K562 (cell line): ENCODE measurements at regions not wholly inside any gene's neighbourhood (a gene's known extent, or its start where the extent isn't known, plus 50 kb on each side); places are given as distances from the start of the nearest gene placed in this dataset.

Source experiments
- ATAC-seq: fragments of 200-7000 bp; cut with Tn5 transposase; 3 replicates; pipeline ENCODE4 v1.9.1; 2020; ENCODE audit warnings: moderate library complexity
- BruUV-seq: library from RNA; stranded (reverse); fragments of 400-500 nt; replicated peaks from 2 replicates; lab custom pipeline; 2021; lab: Mats Ljungman, UMichigan
- CTCF ChIA-PET: fragments of 300-600 bp; formaldehyde crosslinking; extraction: SDS; loops from one replicate; lab custom pipeline; 2021; ENCODE audit warnings: low intra/inter-chr PET ratio; lab: Yijun Ruan, JAX
- POLR2A ChIA-PET: fragments of 300-600, 350-650 bp; sonication (Branson Sonifier 250); formaldehyde crosslinking; extraction: SDS; loops from one replicate; lab custom pipeline; 2021; ENCODE audit warnings: antibody characterized with exemption, inconsistent platforms; lab: Yijun Ruan, JAX
- DNase-seq, 4 experiments: peaks; one replicate each; pipeline versions ENCODE4 v3.0.0 to v3.0.0-alpha.2; 2011 to 2018; ENCODE audit warnings: low spot score in 3 of 4, mixed read lengths in 3 of 4; ENCODE audit errors: extremely low read depth in 1 of 4
- FAIRE-seq: peaks from 2 replicates; lab custom pipeline; 2011; peaks lifted over from hg19 to GRCh38; lab: Jason Lieb, UNC
- H2AFZ ChIP-seq: 2 replicates; pipeline ENCODE4 v1.6.0; 2011; ENCODE audit warnings: low read depth, low read length, control low read depth, inconsistent platforms
- H3K27ac ChIP-seq: fragments of 200-600 bp; 3 replicates; pipeline ENCODE4 v1.8.0; 2011; ENCODE audit warnings: low read depth, mild to moderate bottlenecking, control low read depth, inconsistent platforms, low read length, moderate library complexity, mixed read lengths; ENCODE audit errors: extremely low read depth
- H3K27me3 ChIP-seq, 2 experiments: fragments of 300-600 bp in 1 of 2; 2 replicates in 1 of 2; 3 replicates in 1 of 2; pipeline versions ENCODE4 v1.6.0 to v1.8.0; 2011; ENCODE audit warnings: inconsistent platforms in 2 of 2, low read length in 2 of 2, mild to moderate bottlenecking in 1 of 2, mixed read lengths in 1 of 2, moderate library complexity in 1 of 2; ENCODE audit not compliant: control insufficient read depth in 2 of 2, insufficient read depth in 2 of 2
- H3K36me3 ChIP-seq: fragments of 300-600 bp; 3 replicates; pipeline ENCODE4 v1.8.0; 2011; ENCODE audit warnings: mild to moderate bottlenecking, low read length, inconsistent platforms; ENCODE audit not compliant: control insufficient read depth, insufficient read depth
- H3K4me1 ChIP-seq, 2 experiments: fragments of 200-600 bp in 1 of 2; replicated peaks in 1 of 2; 2 replicates in 1 of 2; 3 replicates in 1 of 2; pipeline versions ENCODE4 v1.5.1 to v1.8.0; 2011; ENCODE audit warnings: inconsistent platforms in 2 of 2, low read length in 2 of 2, mild to moderate bottlenecking in 1 of 2, mixed read lengths in 1 of 2, moderate library complexity in 1 of 2; ENCODE audit not compliant: control insufficient read depth in 2 of 2, insufficient read depth in 2 of 2
- H3K4me2 ChIP-seq: 2 replicates; pipeline ENCODE4 v1.6.1; 2011; ENCODE audit warnings: low read length, control low read depth, inconsistent platforms, mixed read lengths; ENCODE audit not compliant: insufficient read depth
- H3K4me3 ChIP-seq: fragments of 200-600 bp; sonication (generic), shearing (Covaris generic); 2 replicates; pipeline ENCODE4 v1.5.1; 2016; ENCODE audit warnings: control low read depth, inconsistent platforms
- H3K79me2 ChIP-seq: fragments of 200-600 bp; 3 replicates; pipeline ENCODE4 v1.8.0; 2011; ENCODE audit warnings: low read length, inconsistent platforms; ENCODE audit not compliant: control insufficient read depth, insufficient read depth
- H3K9ac ChIP-seq, 2 experiments: 2 replicates each; pipeline versions ENCODE4 v1.6.0 to v1.6.1; 2011; ENCODE audit warnings: low read depth in 2 of 2, low read length in 2 of 2, control low read depth in 1 of 2, inconsistent platforms in 1 of 2, mild to moderate bottlenecking in 1 of 2, mixed read lengths in 1 of 2; ENCODE audit not compliant: insufficient read depth in 1 of 2
- H3K9me1 ChIP-seq: one replicate; pipeline ENCODE4 v1.6.0; 2011; ENCODE audit warnings: inconsistent platforms, mild to moderate bottlenecking, low read length, moderate library complexity; ENCODE audit not compliant: control insufficient read depth, insufficient read depth
- H3K9me3 ChIP-seq: replicated peaks from 2 replicates; pipeline ENCODE4 v1.5.1; 2011; ENCODE audit warnings: low read depth, low read length, inconsistent platforms; ENCODE audit not compliant: control insufficient read depth, insufficient read depth
- H4K20me1 ChIP-seq: replicated peaks from 2 replicates; pipeline ENCODE4 v1.6.1; 2011; ENCODE audit warnings: low read length, inconsistent platforms, mixed read lengths; ENCODE audit not compliant: control insufficient read depth, insufficient read depth
- ARID2 ChIP-seq: fragments of 450-650 bp; IDR thresholded peaks from 2 replicates; pipeline ENCODE4 v1.6.1; 2017; ENCODE audit warnings: antibody characterized with exemption, mild to moderate bottlenecking
- BCL6 ChIP-seq: fragments of 250-450 bp; sonication (Bioruptor Pico); IDR thresholded peaks from 2 replicates; pipeline ENCODE4 v1.4.0; 2020
- POLR2G ChIP-seq: fragments of 200-400 bp; formaldehyde crosslinking; IDR thresholded peaks from 2 replicates; pipeline ENCODE4 v1.6.1; 2017; ENCODE audit warnings: low read depth, mild to moderate bottlenecking, antibody characterized with exemption, low read length, moderate library complexity
- SUPT5H ChIP-seq: fragments of 450-650 bp; IDR thresholded peaks from 2 replicates; pipeline ENCODE4 v1.6.1; 2016
- ZNF282 ChIP-seq: sonication (generic); formaldehyde crosslinking; IDR thresholded peaks from 2 replicates; pipeline ENCODE4 v1.8.1; 2023; ENCODE audit warnings: missing genetic modification reagents
- WGBS: fragments of 100-300 bp; shearing (Covaris generic); methylation state at CpG from one replicate; pipeline ENCODE4 v1.1.6; 2016; ENCODE audit warnings: low coverage, mixed read lengths; ENCODE audit not compliant: insufficient coverage; ENCODE audit errors: missing lambda C conversion rate; 5-methylcytosine and 5-hydroxymethylcytosine counted together
- in situ Hi-C: fragments of 300-500 bp; cut with MboI; formaldehyde crosslinking; loops from 4 replicates; pipeline ENCODE4 v1.15.0; 2018; ENCODE audit warnings: inconsistent platforms, mixed read lengths
- intact Hi-C: fragments of 100-400 bp; cut with micrococcal nuclease; formaldehyde crosslinking; loops from 2 replicates; pipeline ENCODE4 v1.14.2; 2022

DNA sequence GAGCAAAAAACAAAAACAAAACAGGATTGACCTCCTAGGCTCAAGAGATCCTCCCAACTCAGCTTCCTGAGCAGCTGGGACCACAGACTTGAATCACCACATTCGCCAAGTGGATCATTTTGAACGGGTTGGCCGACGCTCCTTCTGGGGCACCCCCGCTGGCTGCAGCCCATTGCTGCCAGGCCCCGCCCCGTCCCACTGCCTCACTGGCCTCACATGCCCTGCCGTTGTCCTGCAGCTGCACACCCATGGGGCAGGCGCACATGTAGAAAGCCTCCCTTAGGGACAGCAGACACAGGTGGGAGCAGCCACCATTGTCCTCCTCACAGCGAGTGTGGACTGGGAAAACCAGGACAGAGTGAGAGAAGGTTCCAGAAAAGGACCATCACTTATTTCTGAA lies 154.5 kb downstream of the CRYBB2 start:
- FAIRE-seq = no peak
- in situ Hi-C loops = no loop called here
- WGBS = 98% methylated on average over 6 of the region's 10 CpGs

DNA sequence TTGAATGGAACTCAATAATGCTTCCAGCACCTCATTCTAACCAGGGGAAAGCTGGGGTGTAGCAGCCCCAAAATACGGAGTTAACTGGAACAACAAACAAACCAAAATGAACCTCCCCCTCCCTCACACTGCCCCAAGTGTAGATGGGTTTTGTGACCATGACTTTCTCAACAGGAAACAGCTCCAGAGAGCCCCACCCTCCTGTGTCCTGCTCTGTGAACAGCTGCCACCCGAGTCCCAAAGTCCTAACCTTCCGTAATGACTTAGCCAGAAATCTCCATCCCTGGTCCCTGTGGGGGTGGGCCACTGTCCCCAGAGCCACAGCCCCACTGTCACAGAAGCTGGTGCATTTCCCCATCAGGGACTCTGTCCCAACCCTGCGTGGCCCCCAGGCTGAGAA lies 155.4 kb downstream of the CRYBB2 start:
- Histone ChIP-seq H3K4me3 (no peak overlapping the region), H3K27me3 (no peaks in the 10 kb centered on the region), H2AFZ (no peak overlapping the region), H3K9me3 (no peaks in the 10 kb centered on the region), H3K9ac (no peak overlapping the region), H3K4me1 (peaks cover 0 to under 1% of the 10 kb centered on the region in 2 experiments; a peak in 1 of 5 replicates), H4K20me1 (no peaks in the 10 kb centered on the region), H3K79me2 (no peaks in the 10 kb centered on the region), H3K4me2 (no peak overlapping the region), H3K9me1 (no peaks in the 10 kb centered on the region), H3K36me3 (peaks cover 23% of the 10 kb centered on the region; the same call in 2 of the 3 replicates), H3K27ac (no peak overlapping the region)
- intact Hi-C loops = no loop called here
- ATAC-seq = no peak
- BruUV-seq = no TSS peak
- no peak for FAIRE-seq
- WGBS = 67% methylated on average over 1 of the region's 4 CpGs
- ChIA-PET POLR2A (interaction anchor here (0.6 to 1.1 kb wide), 2 partner anchors 29 to 343 kb away, joined by 3 read pairs; no protein-coding TSS in a partner anchor), CTCF (no interaction called here)
- in situ Hi-C loops = no loop called here
- no peak for TF ChIP-seq BCL6
- no peak for TF ChIP-seq ARID2
- no peak for TF ChIP-seq SUPT5H
- no peak for DNase-seq

More for the DNA sequence above, 154.5 kb downstream of the CRYBB2 start:
- H3K27ac ChIP-seq = no peak overlapping the region
- H3K79me2 ChIP-seq = no peaks in the 10 kb centered on the region
- H4K20me1 ChIP-seq = no peaks in the 10 kb centered on the region
- H3K4me1 ChIP-seq = peaks cover 0 to 5% of the 10 kb centered on the region in 2 experiments; a peak in 1 of 5 replicates
- POLR2A ChIA-PET = interaction anchor here (0.6 to 1.1 kb wide), 2 partner anchors 29 to 344 kb away, joined by 3 read pairs; no protein-coding TSS in a partner anchor
- CTCF ChIA-PET = no interaction called here
- H3K27me3 ChIP-seq = no peaks in the 10 kb centered on the region
- intact Hi-C loops = no loop called here
- TF ChIP-seq ZNF282 (CRISPR knock-in tag) (no peak), POLR2G (0 out of 2 replicates have a peak, but pooled peaks have one; percentile 21)
- no peak for ATAC-seq
- H3K9ac ChIP-seq = no peak overlapping the region
- no peak for DNase-seq
- no peak overlapping the region for H3K4me2 ChIP-seq
- H3K9me3 ChIP-seq = no peaks in the 10 kb centered on the region
- H3K36me3 ChIP-seq = peaks cover 20% of the 10 kb centered on the region; the same call in 2 of the 3 replicates
- no peak overlapping the region for H2AFZ ChIP-seq
- no TSS peak for BruUV-seq
- H3K4me3 ChIP-seq = no peak overlapping the region
- H3K9me1 ChIP-seq = no peaks in the 10 kb centered on the region
